ES-I3 (cell line): ENCODE measurements at regions not wholly inside any gene's neighbourhood (a gene's known extent, or its start where the extent isn't known, plus 50 kb on each side); places are given as distances from the start of the nearest gene placed in this dataset.

Experiments used
- H3K36me3 ChIP-seq: 2 replicates; pipeline ENCODE4 v1.6.1; 2013; ENCODE audit warnings: mild to moderate bottlenecking, low read length, control low read depth, moderate library complexity; ENCODE audit not compliant: insufficient read depth
- H3K4me1 ChIP-seq: 2 replicates; pipeline ENCODE4 v1.6.1; 2013; ENCODE audit warnings: mild to moderate bottlenecking, control low read depth, low read length; ENCODE audit not compliant: insufficient read depth
- H3K9ac ChIP-seq: 2 replicates; pipeline ENCODE4 v1.6.1; 2013; ENCODE audit warnings: low read depth, mild to moderate bottlenecking, low read length, moderate library complexity
- H3K9me3 ChIP-seq: 2 replicates; pipeline ENCODE4 v1.6.1; 2013; ENCODE audit warnings: mild to moderate bottlenecking, low read length, moderate library complexity; ENCODE audit not compliant: control insufficient read depth, insufficient read depth

DNA sequence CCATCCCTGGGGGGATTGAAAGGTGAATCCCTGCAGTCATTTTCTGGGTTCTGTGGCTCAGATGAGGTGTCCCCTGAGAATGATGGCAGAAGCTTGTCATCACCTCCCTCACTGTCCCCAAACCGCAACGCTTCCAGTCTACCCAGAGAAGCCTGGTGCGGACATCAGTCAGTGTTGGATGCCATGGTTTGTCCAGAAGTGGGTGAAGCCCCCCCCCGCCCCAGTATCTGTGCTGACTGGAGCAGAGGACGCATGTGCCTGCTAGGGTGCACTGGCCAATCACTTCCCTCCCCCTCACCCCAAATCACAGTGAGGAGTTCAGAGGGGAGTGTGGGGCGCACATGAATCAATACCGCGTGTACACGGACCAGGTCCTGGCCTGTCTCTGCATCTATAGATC, 150.5 kb downstream of the TEX29 start:
- no peaks in the 10 kb centered on the region for H3K36me3 ChIP-seq
- H3K4me1 ChIP-seq = no peaks in the 10 kb centered on the region
- no peak overlapping the region for H3K9ac ChIP-seq

DNA sequence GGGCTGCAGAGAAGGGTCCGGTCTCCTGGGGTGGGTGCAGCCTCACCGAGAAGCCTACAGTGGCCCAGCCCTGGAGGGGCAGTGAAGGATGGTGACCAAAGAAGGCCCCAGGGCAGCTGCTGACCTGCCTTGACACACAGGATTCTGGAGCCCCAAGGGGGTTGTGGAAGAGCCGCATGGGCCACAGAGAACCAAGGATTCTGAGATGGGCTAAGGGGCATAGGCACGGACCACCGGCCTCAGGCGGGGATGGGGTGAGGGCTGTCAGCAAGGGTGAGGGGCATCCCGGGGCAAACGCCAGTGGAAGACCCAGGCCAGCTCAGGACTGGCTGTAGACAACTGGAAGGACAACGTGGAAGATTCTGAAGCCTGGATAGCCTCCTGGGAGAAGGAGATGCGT, 151.6 kb downstream of the TEX29 start:
- no peak overlapping the region for H3K9ac ChIP-seq
- H3K4me1 ChIP-seq = no peaks in the 10 kb centered on the region
- no peaks in the 10 kb centered on the region for H3K9me3 ChIP-seq
- H3K36me3 ChIP-seq = no peaks in the 10 kb centered on the region

More for the DNA sequence above, 150.5 kb downstream of the TEX29 start:
- H3K9me3 ChIP-seq = no peaks in the 10 kb centered on the region

DNA sequence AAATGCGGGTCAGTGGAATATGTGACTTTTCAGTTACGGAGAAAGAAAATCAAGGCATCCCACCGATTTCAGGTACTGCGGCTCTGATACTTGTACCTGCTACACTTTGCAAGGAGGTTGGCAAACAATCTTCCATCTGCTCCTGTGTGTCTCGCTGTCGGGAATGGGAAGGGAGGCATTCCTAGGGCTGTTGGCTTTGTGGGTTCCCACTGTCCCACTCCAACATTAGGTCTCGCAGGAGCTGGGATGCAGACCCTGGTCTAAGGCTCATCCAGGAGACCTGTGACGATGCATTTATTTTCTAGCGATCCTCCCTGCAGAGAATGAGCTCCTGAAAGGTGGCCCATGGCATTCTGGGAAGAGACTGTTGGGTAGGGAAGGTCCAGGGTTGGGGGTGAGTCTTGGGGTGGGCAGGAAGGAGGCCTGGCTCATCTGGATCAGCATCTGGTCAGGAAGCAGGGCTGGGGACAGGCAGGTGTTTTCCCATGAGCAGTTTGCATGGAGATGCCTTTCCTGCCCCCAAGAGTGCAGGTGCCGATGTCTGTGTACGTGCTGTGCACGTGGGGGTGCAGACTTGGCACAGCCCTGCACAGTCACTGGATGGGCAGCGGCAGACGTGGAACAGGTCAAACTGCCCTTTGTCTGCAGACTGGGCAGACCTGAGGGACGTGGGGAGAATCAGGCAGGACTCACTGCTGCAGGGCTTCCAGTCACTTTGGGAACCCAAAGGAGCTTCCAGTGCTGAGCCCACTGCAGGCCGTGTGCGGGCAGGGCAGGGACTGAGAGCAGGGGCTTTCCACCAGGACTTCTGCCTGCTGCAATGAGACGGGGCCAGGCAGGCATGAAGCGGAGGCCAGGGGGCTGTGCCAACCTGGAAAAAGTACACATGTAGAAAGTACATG, 152.4 kb downstream of the TEX29 start:
- Histone ChIP-seq H3K9ac (no peak overlapping the region), H3K9me3 (no peaks in the 10 kb centered on the region), H3K36me3 (no peaks in the 10 kb centered on the region), H3K4me1 (no peaks in the 10 kb centered on the region)

DNA sequence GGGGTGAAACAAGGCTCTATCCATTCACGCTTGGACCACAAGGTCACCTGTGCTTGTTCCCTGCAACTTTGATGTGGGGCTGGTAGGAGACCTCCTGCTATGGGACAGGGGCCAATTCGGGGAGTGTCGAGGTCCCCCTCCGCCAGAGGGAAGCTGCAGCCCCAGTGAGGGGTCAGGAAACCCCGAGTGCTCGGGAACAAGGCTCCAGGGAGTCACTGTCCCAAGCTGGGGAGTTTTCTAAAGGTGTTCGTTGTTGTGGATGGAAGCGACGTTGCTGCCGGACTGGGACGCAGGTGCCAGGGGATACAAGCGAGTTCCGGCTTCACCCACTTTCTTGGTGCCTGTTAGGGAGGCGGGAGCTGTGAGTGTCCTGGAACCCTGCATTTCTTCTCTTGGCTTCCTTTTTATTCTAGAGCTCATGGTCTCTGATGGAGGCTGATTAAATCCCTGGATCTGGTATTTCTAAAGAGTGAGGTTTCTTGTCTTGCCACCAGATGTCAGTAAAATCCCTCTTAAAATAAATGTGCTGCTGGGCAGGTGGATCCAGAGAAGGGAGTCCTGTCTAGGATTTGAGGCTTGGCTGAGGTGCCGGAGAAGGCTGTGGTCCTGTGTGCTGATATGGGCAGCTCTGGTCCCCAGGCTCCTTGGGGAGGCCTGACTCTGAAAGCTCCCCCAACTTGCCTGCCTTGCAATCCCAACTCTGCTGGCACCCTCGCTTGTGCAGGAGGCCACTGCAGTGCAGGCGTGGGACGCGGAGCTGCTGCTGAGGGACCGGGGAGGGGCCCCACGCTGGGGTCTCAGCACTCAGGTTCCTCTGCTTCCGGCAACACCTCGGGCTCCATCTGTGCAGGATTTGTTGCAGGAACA, 153.9 kb downstream of the TEX29 start:
- no peak overlapping the region for H3K9ac ChIP-seq
- no peaks in the 10 kb centered on the region for H3K4me1 ChIP-seq
- no peaks in the 10 kb centered on the region for H3K36me3 ChIP-seq
- no peaks in the 10 kb centered on the region for H3K9me3 ChIP-seq

DNA sequence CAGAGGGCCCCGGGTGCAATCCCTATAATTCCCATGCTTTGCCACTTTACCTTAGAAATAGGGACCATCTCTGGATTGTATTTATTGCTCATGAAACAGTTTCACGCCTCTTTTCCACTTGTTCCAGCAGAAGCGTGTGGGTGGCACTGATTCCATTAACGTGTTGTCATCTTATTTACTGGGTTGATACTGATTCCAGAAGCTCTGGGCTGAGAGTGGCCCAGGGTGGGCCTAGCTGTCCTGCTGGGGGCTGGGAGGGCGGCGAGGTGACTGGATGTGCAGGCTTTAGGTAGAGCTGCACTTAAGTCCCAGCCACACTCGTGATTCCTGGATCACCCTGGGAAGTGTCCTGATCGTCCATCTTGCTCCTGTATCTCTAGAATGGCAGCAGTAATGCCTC, 155.0 kb downstream of the TEX29 start:
- Histone ChIP-seq H3K9me3 (no peaks in the 10 kb centered on the region), H3K9ac (no peak overlapping the region), H3K4me1 (no peaks in the 10 kb centered on the region), H3K36me3 (no peaks in the 10 kb centered on the region)

DNA sequence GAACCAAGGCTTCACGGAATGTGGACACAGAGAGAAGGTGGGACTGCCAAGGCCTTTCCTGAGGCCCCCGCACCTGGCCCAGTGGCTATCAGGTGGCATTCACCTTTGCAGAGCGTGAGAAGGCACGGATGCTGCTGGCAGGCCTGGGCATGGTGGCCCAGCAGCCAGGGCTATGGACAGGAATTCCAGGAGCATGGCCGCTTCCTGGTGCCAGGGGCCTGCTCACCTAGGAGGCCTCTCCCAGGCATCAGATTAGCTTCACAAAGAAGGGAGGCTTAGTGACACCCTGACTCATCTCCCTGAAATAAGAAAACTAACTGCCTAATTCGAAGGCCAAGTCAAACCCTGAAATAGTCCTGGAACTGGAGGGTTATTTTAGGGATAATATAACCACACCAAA, 155.8 kb downstream of the TEX29 start:
- H3K36me3 ChIP-seq = no peaks in the 10 kb centered on the region
- no peak overlapping the region for H3K9ac ChIP-seq
- no peaks in the 10 kb centered on the region for H3K4me1 ChIP-seq
- H3K9me3 ChIP-seq = no peaks in the 10 kb centered on the region

DNA sequence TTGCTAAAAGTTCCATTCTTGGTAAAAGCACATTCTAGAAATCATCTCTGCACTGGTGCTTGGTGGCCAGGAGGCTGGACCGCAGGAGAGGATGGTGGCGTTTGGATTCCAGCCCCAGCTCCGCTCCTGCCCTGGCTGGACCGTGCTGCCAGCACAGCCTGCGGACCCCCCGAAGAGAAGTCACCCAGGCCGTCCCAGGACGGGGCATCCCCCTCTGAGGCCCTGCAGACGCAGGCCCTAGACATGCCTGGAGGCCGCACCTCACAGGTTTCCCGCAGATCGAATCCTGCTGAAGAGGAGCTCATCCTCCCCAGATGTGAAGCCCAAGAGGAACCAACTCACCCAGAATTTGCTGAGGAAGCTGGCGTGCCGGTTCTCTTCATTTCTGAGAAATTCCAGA, 159.0 kb downstream of the TEX29 start:
- H3K9me3 ChIP-seq = no peaks in the 10 kb centered on the region
- H3K9ac ChIP-seq = no peak overlapping the region
- no peaks in the 10 kb centered on the region for H3K4me1 ChIP-seq
- no peaks in the 10 kb centered on the region for H3K36me3 ChIP-seq

DNA sequence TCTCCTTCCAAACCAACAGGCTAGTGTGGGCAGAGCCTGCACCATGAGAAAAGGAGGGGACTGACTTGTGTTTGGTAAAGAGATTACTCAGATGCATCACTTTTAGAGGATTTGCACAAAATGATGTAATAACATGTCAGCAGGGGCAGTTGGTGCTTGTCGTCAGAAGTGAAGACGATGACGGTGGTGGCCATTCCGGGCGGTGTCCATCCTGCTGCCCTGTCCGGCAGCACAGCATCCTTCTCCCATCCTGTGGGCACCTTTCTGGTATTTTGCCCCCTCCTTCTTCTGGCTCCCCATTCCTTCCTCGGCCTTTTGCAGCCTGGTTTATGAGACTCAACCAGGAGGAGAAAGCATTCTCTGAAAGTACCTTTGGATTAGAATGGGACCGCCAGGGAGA, 160.1 kb downstream of the TEX29 start:
- Histone ChIP-seq H3K4me1 (no peaks in the 10 kb centered on the region), H3K9ac (no peak overlapping the region), H3K9me3 (no peaks in the 10 kb centered on the region), H3K36me3 (no peaks in the 10 kb centered on the region)

DNA sequence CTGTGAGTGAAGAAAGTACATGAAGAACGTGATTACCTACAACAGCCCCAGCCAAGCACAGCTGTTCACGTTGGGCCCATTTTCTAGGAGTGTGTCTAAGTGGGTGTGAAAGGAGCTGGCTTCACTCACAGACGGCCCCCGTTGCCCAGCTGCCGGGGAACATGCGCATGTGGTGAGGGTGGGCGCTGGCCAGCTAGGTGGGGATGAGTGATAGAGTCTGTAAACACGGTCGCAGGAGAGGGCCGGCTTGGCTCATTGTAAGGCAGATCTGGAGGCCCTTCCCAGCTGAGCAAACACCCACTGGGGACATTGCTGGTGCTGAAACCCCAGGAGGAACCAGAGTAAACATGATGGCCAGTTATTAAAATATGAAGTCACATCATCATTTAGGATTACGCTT, 160.5 kb downstream of the TEX29 start:
- no peaks in the 10 kb centered on the region for H3K36me3 ChIP-seq
- H3K9ac ChIP-seq = no peak overlapping the region
- no peaks in the 10 kb centered on the region for H3K4me1 ChIP-seq

DNA sequence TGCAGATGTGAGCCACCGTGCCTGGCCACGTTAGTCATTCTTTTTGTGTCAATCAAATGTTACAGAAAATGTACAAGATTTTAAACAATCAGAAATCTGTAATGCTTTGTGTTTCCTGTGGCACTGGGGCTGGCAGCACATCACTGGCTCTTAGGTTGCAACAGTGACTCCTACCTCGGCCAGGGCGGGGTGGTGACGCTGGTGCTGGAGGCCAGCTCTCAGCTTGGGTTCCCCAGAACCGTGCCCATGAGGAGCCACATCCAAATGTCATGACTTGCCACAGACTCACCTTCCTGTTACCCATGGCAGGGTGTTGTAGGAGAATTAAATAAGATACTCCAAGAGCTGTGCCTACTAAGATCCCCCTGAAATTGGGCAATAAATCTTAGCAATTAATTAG, 161.7 kb downstream of the TEX29 start:
- H3K9ac ChIP-seq = no peak overlapping the region
- H3K4me1 ChIP-seq = no peaks in the 10 kb centered on the region
- peaks cover 3% of the 10 kb centered on the region; the same call in 1 of the 2 replicates for H3K9me3 ChIP-seq
- H3K36me3 ChIP-seq = no peaks in the 10 kb centered on the region

More for the DNA sequence above, 160.5 kb downstream of the TEX29 start:
- H3K9me3 ChIP-seq = no peaks in the 10 kb centered on the region

DNA sequence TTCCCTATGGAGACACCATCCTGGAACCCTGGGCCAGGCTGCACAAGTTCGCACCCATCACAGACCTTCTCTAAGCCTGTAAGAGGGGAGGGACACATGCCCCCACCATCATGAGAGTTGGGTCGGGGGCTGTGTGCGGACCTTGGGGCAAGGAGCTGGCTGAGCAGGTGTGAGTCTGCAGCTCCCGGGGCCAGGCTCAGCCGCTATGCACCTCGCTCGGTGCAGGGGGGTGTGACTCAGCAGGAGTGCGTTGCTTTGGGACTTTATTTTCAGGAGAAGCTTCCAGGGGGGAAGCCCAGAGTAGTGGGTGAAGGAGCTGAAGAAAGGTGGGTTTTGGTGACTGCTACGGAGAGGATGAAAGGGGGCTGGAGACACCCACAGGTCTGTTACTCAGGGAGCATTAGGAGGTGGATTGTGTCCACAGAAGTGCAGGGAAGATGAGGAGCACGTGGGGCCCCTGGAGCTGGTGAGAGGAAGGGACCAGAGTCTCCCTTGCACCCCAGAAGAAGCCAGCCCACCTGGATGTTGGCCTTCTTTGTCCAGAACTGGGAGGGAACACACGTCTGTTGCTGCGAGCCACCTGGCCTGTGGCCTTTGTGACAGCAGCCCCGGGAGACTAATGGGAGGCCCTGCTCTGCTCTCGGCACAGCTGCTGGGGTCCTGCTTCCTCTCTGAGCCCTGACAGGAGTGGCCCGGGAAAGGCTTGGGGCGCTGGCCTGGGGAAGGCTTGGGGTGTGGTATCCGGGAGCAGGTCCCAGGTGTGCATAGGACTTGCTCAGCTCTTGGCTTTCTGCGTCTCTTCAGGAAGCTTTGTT, 162.6 kb downstream of the TEX29 start:
- no peaks in the 10 kb centered on the region for H3K4me1 ChIP-seq
- no peak overlapping the region for H3K9ac ChIP-seq
- peaks cover 3% of the 10 kb centered on the region; the same call in 1 of the 2 replicates for H3K9me3 ChIP-seq
- no peaks in the 10 kb centered on the region for H3K36me3 ChIP-seq

DNA sequence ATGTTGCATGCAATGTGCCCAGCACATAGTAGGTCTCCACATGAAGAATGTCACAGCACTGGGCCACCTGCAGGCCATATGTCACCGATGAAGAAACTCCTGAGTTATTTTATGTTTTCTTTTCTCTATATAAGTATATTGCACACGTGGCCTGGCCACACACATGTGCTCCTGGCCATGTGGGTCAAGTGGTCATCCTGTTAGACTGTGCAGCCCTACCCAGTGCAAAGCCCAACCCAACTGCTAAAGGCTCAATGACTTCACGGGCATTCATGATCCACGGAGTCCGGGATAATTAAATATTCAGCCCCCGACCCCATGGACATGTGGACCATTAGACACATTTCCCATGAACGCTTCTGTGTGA, 163.2 kb downstream of the TEX29 start:
- Histone ChIP-seq H3K36me3 (no peaks in the 10 kb centered on the region), H3K4me1 (no peaks in the 10 kb centered on the region), H3K9me3 (peaks cover 3% of the 10 kb centered on the region; the same call in 1 of the 2 replicates), H3K9ac (no peak overlapping the region)

DNA sequence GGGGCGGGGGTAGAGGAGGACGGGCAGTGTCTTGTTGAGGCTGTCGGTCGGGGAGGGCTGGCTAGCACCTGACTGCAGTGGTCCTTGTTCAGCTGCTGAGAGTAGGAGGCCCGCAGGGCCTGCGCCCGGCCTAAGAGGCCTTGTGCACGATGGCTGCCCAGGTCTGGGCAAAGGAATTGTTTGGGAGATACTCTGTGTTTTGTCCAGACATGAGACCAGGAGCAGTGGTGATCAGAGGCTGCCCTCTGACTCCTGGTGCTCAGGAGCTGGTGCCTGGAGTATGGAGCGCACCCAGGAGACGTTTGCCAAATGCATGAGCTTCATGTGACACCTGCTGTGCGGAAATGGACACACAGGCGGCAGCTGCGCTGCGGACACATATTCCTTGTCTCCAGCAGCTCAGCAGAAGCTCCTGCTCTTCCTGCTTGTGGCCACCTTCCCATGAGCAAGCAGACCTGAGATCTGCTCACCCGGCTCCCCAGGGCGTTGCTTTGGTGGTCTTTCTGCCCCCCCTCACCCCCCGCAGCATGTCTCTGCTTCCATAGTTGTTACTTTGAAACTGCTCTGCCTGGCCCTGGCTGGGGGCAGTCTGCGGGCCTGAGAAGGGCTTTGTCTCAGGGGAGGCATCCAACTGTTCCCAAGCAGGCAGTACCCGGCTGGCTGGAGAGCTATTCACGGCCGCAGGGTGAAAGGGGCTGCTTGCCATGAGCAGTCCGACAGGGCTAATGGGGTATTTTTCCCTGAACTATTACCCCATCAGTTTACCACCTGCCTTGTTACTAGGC, 163.9 kb downstream of the TEX29 start:
- Histone ChIP-seq H3K9ac (no peak overlapping the region), H3K36me3 (no peaks in the 10 kb centered on the region), H3K4me1 (no peaks in the 10 kb centered on the region), H3K9me3 (peaks cover 3% of the 10 kb centered on the region; the same call in 1 of the 2 replicates)
